Activated gamma-delta T cell treated with Interleukin-2 at 50 U/mL for 16 hours (primary cell): ENCODE measurements at regions not wholly inside any gene's neighbourhood (a gene's known extent, or its start where the extent isn't known, plus 50 kb on each side); places are given as distances from the start of the nearest gene placed in this dataset.

Source experiments
- DNase-seq: peaks from one replicate; pipeline ENCODE4 v3.0.0-alpha.2; 2020

GRCh38 chr3:21801631-21802030 is 50.6 kb upstream of the ZNF385D start:
- no peak for DNase-seq

DNA sequence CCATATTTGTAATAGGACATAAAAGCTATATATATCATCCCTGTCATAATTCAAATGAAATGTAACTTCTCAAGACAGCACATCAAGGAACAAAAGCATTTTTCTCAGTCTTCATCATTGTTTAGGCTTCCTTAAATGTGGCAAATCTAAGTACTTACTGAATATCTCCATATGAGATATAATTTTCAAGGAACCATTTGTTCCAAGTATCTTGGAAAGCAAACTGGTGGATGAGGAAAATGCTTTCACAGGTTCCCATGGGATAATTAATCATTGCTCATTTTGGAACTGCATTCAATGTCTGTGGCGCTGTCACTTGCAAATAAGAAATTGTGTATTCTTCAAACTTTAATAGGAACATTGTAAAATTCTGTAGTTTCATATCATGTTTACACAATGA is 52.6 kb upstream of the ZNF385D start:
- DNase-seq = no peak

DNA sequence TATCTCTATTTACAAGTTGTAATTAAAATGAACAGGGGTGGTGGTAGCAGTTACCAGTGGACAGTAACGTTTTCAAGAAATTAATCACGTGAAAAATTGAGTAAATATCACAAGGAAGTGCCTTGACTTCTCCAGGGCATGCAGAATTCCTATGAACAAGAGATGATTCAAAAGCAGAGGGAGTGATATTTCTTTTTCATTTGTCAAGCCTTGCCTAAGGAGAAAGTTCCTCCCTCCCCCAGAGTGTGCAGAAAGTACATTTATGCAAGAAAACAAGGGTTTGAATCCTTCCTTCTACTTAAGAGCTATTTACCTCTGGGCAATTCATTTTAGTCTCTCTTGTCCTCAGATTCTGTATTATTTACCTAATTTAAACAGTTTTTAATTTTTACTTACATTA is 53.3 kb upstream of the ZNF385D start:
- no peak for DNase-seq

GRCh38 chr3:21806733-21807132 is 55.7 kb upstream of the ZNF385D start:
- DNase-seq = no peak

GRCh38 chr3:21825684-21826083 is 74.7 kb upstream of the ZNF385D start:
- DNase-seq = no peak

- DNase-seq = no peak
These were observed 75.4 kb upstream of the ZNF385D start for GRCh38 chr3:21826416-21826815.

DNA sequence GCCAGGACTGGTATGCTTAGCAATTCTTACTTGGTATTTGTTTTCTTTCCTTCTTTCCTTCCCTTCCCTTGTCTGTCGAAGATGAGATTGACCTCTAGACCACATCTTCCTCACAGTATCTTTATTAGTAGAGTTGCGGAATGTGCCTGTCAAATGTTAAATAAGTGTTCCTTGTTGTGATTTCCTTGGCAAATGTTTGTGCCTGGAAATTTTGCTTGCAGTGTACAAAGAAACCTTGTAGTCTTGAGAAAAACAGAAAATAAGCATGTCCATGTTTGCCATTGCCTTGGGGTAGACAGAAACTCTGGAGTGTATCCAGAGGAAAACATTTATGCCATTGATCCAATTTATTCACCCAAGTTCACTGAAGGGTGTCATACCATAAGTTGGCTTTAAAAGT is 79.5 kb upstream of the ZNF385D start:
- DNase-seq = no peak

DNA sequence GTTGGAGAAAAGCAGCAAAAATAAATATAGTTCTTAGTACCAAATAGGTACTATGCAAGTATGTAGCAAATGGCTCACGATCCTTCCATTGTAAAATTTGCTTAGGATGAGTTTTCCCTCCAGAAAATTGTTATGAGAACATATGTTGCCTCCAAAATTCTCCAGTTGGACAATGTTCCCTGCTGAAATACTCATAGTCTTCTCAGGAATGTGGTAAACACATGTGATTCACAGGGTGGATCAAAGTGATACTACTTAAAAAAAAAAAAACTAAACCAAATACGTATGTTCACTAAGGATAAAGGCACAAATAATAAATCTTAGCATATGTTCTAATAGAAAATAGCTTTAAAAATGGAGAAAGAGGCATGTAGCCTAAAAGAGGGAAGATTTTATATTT is 84.3 kb upstream of the ZNF385D start:
- no peak for DNase-seq

GRCh38 chr3:21836227-21836626 is 85.2 kb upstream of the ZNF385D start:
- no peak for DNase-seq

DNA sequence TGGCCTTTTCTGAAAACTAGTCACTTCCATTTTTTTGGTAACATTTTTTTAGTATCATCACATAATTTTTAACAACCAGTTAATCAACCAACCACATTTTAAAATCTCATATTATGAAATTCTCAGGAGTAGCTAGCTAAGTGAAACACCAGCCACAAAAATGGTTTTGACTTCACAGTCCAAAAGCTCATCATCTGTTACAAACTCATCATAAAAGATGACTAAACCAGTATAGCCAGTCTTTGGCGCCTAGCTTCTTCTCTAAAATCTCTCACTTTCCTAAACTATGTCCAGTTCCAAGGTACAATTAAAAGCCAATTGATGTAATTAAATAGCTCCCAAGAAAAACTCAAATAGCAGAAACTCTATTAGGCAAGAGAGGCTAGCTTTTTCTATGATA is 88.2 kb upstream of the ZNF385D start:
- DNase-seq = no peak

DNA sequence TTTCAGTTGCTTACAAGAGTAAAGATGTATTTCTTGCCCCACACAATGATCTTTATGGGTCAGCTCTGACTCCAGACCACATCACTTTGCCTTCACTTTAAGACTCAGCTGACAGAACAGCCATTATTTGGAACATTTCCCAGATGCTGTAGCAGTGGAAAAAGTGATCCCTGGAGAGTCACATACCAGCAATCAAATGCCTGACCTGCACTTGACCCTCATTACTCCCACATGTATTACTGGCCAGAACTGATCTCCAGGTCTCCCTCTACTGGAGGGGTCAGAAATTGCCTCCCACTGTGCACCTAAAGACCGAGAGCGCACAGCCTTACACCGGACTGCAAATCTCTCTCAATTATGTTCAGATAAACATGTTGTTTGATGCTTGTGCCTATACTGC is 88.6 kb upstream of the ZNF385D start:
- DNase-seq = no peak

GRCh38 chr3:21847005-21847404 is 96.0 kb upstream of the ZNF385D start:
- DNase-seq = no peak

- no peak for DNase-seq
These were observed 108.4 kb upstream of the ZNF385D start for GRCh38 chr3:21859124-21860081.

GRCh38 chr3:21860082-21860475 is 109.1 kb upstream of the ZNF385D start:
- DNase-seq = no peak

GRCh38 chr3:21860657-21861056 is 109.6 kb upstream of the ZNF385D start:
- DNase-seq = no peak

DNA sequence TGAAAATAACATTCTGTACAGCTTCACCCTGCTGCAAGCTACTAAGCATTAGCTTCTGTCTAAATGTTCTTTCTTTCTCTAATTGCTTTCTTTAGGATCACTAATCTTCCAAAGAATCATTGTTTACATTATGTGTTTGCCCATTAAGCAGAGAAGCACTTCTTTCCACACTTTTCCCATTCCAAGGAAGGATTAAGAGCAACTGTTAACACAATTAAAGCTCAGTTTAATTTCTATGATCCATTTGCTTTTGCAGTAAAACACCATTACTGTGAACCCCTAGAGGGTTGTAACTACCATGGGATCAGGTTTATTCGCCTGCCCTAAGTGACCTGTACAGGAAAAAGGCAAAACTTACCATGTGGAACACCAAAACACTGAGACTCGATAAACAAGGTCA is 125.8 kb upstream of the ZNF385D start:
- DNase-seq = no peak

DNA sequence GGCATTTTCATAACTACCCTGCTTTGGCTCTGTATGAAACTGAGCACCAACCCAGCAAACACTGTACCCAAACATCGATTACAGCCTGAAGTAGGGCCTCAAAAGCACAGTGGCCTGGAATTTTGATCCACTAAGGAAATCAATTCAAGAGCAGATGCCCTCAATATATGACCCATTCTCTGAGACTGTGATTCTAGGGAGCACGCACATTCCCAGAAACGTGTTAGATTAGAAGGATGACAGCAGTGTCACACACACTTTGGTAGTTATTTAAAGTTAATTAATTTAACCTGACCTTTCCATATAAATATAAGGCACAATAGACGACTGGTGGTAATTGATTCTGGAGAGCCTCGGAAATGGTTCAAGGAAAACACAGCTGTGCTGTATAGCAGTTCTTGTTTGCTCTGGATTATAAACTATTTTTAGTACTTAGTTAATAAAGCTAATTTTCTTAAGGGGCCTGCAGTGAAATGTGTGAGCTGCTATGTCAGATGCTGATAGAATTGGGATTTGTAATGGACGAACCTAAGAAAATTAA is 126.3 kb upstream of the ZNF385D start:
- DNase-seq = no peak

GRCh38 chr3:21879184-21879886 is 128.3 kb upstream of the ZNF385D start:
- DNase-seq = no peak

DNA sequence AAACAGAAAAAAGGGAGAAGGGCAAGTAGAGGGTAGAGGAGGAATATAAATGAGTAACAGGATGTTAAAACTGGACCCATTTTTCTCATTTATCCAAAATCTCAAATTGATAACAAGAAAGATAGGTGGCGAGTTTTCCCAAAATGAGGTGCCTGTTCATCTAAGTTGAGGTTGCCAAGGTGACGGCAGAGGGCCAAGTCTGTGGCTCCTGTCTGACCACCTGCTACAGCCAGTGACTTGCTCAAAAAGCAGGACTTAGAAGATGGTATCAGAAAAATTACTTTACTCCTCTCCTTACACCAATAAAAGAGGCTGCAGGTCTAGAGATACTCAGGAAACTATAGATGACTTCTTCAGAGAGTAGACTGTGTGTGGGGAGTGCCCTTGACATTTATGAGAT is 137.6 kb upstream of the ZNF385D start:
- DNase-seq = no peak

DNA sequence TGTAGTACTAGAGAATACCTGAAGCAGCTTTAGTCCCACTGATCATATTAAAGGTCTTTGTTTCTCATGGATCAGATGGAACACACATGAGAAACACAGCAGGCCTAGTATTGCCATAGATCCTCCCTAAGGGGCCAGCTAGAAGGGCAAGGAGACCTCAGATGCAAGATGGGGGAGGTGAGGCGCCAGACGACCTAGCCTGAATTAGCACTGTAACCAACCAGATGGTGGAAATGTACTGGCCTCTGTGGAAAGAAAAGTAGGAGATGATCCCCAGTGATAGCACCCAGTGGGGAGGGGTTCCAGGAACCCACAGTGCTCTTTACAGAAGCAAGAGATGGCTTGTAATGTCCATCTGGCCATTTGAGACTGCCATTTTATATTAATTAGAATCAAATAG is 138.2 kb upstream of the ZNF385D start:
- DNase-seq = no peak

GRCh38 chr3:21892104-21892503 is 141.1 kb upstream of the ZNF385D start:
- DNase-seq = no peak

GRCh38 chr3:21893242-21893641 is 142.2 kb upstream of the ZNF385D start:
- no peak for DNase-seq

DNA sequence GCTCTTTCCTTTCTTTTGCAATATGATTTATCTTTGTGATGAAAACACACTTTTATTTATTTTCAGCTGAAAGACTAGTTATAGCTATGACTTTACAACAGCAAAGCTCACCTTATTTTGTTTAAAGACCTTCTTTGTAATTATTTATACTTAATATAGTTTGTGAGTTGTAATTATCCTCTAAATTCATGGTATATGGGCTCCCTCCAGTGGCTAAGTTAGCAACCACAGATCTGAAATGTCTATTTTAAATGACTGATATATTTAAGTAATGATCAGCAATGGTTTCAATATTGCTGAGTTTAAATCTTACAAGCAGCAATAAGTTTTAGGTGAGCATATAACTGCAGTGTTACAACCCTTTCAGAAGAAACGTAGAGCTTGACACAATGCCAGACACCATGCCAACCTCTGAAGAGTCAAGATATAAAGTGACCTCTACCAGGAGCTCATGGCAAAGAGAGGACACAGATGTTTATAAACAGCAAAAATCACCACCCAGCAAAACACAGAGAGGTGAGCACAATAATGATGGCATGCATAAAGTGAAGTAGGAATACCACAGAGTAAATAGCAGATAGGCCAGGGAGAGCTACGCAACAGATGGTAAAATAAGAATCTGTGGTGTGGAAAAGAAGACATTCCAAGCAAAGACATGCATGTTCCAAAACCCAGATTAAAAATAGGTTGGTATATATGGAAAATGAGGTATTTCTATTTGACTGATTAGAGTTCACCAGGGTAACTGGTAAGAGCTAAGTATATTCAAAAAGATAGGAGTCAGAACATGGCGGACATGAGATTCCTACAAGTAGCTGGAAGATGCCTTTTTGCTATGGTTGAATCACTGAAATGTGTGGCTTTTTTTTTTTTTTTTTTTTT is 143.7 kb upstream of the ZNF385D start:
- DNase-seq = no peak
